ENCODE measurements at regions not wholly inside any gene's neighbourhood (a gene's known extent, or its start where the extent isn't known, plus 50 kb on each side); places are given as distances from the start of the nearest gene placed in this dataset.

GRCh38 chr2:13334545-13334944, 617.8 kb downstream of the TRIB2 start:
- no peak for TF ChIP-seq CTCF (IDR thresholded peaks at IDR 0.05)
- no peak for TF ChIP-seq POLR2AphosphoS5 (IDR thresholded peaks at IDR 0.05)
